HCT116 (cell line): ENCODE measurements at regions not wholly inside any gene's neighbourhood (a gene's known extent, or its start where the extent isn't known, plus 50 kb on each side); places are given as distances from the start of the nearest gene placed in this dataset.

Source experiments
- ATAC-seq: fragments of 200-7000 bp; cut with Tn5 transposase; 2 replicates; pipeline ENCODE4 v1.9.1; 2020; ENCODE audit warnings: mild to moderate bottlenecking, moderate library complexity
- BruUV-seq: library from RNA; stranded (reverse); fragments of 400-500 nt; replicated peaks from 2 replicates; lab custom pipeline; 2021; lab: Mats Ljungman, UMichigan
- CTCF ChIA-PET: fragments of 300-600 bp; sonication (Branson Sonifier 250); formaldehyde crosslinking; loops from one replicate; lab custom pipeline; 2021; ENCODE audit warnings: antibody characterized with exemption; lab: Charles Lee
- POLR2A ChIA-PET: fragments of 300-600, 350-600 bp; sonication (Branson Sonifier 250); formaldehyde crosslinking; loops from one replicate; lab custom pipeline; 2021; ENCODE audit warnings: antibody characterized with exemption; lab: Charles Lee
- RAD21 ChIA-PET, 2 experiments: fragments of 300-600 bp; sonication (Branson Sonifier 250); formaldehyde crosslinking; loops; one replicate each; lab custom pipeline; 2023; ENCODE audit warnings: low total read pairs in 2 of 2; ENCODE audit not compliant: uncharacterized antibody in 2 of 2, unreplicated experiment in 2 of 2, low non-redundant PET in 1 of 2; lab: Charles Lee
- DNase-seq: peaks from one replicate; pipeline ENCODE4 v3.0.0-alpha.2; 2010; ENCODE audit warnings: low read depth, low spot score
- H2AFZ ChIP-seq: fragments of 200-600 bp; shearing (Covaris generic), sonication (generic); 2 replicates; pipeline ENCODE4 v1.6.1; 2017; ENCODE audit warnings: low read depth, mixed run types, mixed read lengths, antibody characterized with exemption, low read length; ENCODE audit not compliant: poor library complexity, severe bottlenecking
- H3K27ac ChIP-seq: 2 replicates; pipeline ENCODE4 v1.5.1; 2012; ENCODE audit warnings: low read depth, low read length
- H3K27me3 ChIP-seq: fragments of 200-600 bp; sonication (generic); 2 replicates; pipeline ENCODE4 v1.6.1; 2016; ENCODE audit warnings: mixed run types, low read length, mixed read lengths; ENCODE audit not compliant: insufficient read depth
- H3K36me3 ChIP-seq, 2 experiments: fragments of 200-500 bp in 1 of 2; fragments of 200-600 bp in 1 of 2; sonication (Bioruptor generic) in 1 of 2; sonication (generic) in 1 of 2; 2 replicates each; pipeline versions ENCODE4 v1.5.1 to v1.6.1; 2014 to 2016; ENCODE audit warnings: low read length in 2 of 2, inconsistent platforms in 1 of 2, mixed read lengths in 1 of 2, mixed run types in 1 of 2; ENCODE audit not compliant: insufficient read depth in 2 of 2, control insufficient read depth in 1 of 2
- H3K4me1 ChIP-seq, 2 experiments: fragments of 200-600 bp in 1 of 2; sonication (generic) in 1 of 2; 2 replicates each; pipeline versions ENCODE4 v1.5.1 to v1.6.1; 2012 to 2017; ENCODE audit warnings: low read length in 2 of 2, inconsistent platforms in 1 of 2, mild to moderate bottlenecking in 1 of 2, mixed read lengths in 1 of 2, mixed run types in 1 of 2, moderate library complexity in 1 of 2; ENCODE audit not compliant: insufficient read depth in 2 of 2, control insufficient read depth in 1 of 2
- H3K4me2 ChIP-seq: fragments of 200-600 bp; sonication (generic); 2 replicates; pipeline ENCODE4 v1.6.1; 2017; ENCODE audit warnings: mixed run types, low read length, mixed read lengths
- H3K4me3 ChIP-seq, 2 experiments: fragments of 200-600 bp in 1 of 2; sonication (generic) in 1 of 2; replicated peaks in 1 of 2; 2 replicates each; pipeline ENCODE4 v1.5.1; 2011 to 2016; ENCODE audit warnings: low read length in 2 of 2, control low read depth in 1 of 2, low read depth in 1 of 2, mild to moderate bottlenecking in 1 of 2, mixed read lengths in 1 of 2, mixed run types in 1 of 2
- H3K79me2 ChIP-seq: fragments of 200-600 bp; sonication (generic); 2 replicates; pipeline ENCODE4 v1.6.1; 2017; ENCODE audit warnings: mild to moderate bottlenecking, mixed run types, low read length, moderate library complexity, mixed read lengths; ENCODE audit not compliant: insufficient read depth
- H3K9ac ChIP-seq: fragments of 200-600 bp; sonication (generic); 2 replicates; pipeline ENCODE4 v1.6.1; 2016; ENCODE audit warnings: low read length, mixed read lengths
- H3K9me2 ChIP-seq: fragments of 200-600 bp; sonication (generic), shearing (Covaris generic); 2 replicates; pipeline ENCODE4 v1.6.1; 2017; ENCODE audit warnings: mixed run types, mild to moderate bottlenecking, moderate library complexity; ENCODE audit not compliant: insufficient read depth
- H3K9me3 ChIP-seq, 2 experiments: fragments of 200-500 bp in 1 of 2; fragments of 200-600 bp in 1 of 2; sonication (Bioruptor generic) in 1 of 2; sonication (generic) in 1 of 2; 2 replicates each; pipeline ENCODE4 v1.6.1; 2014 to 2017; ENCODE audit warnings: low read length in 2 of 2, mixed read lengths in 2 of 2, inconsistent platforms in 1 of 2, low read depth in 1 of 2, mild to moderate bottlenecking in 1 of 2, mixed run types in 1 of 2, moderate library complexity in 1 of 2; ENCODE audit not compliant: control insufficient read depth in 1 of 2, insufficient read depth in 1 of 2
- H4K20me1 ChIP-seq: fragments of 200-600 bp; sonication (generic), shearing (Covaris generic); 2 replicates; pipeline ENCODE4 v1.6.1; 2017; ENCODE audit warnings: mixed run types, mild to moderate bottlenecking, moderate library complexity; ENCODE audit not compliant: insufficient read depth
- ATF3 ChIP-seq: IDR thresholded peaks from 2 replicates; pipeline ENCODE4 v1.6.1; 2012
- CEBPB ChIP-seq: IDR thresholded peaks from 2 replicates; pipeline ENCODE4 v1.6.1; 2012; ENCODE audit warnings: low read depth
- CTCF ChIP-seq, 3 experiments: fragments of 200-600 bp in 1 of 3; sonication (generic) in 1 of 3; IDR thresholded peaks in 2 of 3; conservative IDR thresholded peaks in 1 of 3; 2 replicates each; pipeline ENCODE4 v1.5.1; 2012 to 2017; ENCODE audit warnings: low read depth in 2 of 3, low read length in 2 of 3, antibody characterized with exemption in 1 of 3, borderline replicate concordance in 1 of 3, control low read depth in 1 of 3, mild to moderate bottlenecking in 1 of 3, mixed read lengths in 1 of 3, mixed run types in 1 of 3, moderate library complexity in 1 of 3; ENCODE audit not compliant: insufficient read depth in 1 of 3
- EGR1 ChIP-seq: IDR thresholded peaks from 2 replicates; pipeline ENCODE4 v1.6.1; 2012; ENCODE audit warnings: low read depth
- ELF1 ChIP-seq: IDR thresholded peaks from 2 replicates; pipeline ENCODE4 v1.6.1; 2012; ENCODE audit warnings: low read depth, borderline replicate concordance
- EZH2 ChIP-seq: fragments of 200-600 bp; sonication (generic); IDR thresholded peaks from 2 replicates; pipeline ENCODE4 v1.6.1; 2017; ENCODE audit warnings: antibody characterized with exemption, mixed run types
- EZH2phosphoT487 ChIP-seq: fragments of 200-600 bp; IDR thresholded peaks from 2 replicates; pipeline ENCODE4 v1.6.1; 2018; ENCODE audit warnings: antibody characterized with exemption, borderline replicate concordance
- FOSL1 ChIP-seq: IDR thresholded peaks from 2 replicates; pipeline ENCODE4 v1.6.1; 2012; ENCODE audit warnings: low read depth
- JUND ChIP-seq: IDR thresholded peaks from 2 replicates; pipeline ENCODE4 v1.6.1; 2012
- POLR2A ChIP-seq: IDR thresholded peaks from 2 replicates; pipeline ENCODE4 v1.7.0; 2011; ENCODE audit warnings: borderline replicate concordance; ENCODE audit not compliant: insufficient read depth, insufficient read length; ENCODE audit errors: extremely low read depth
- RAD21 ChIP-seq: IDR thresholded peaks from 2 replicates; pipeline ENCODE4 v1.6.1; 2012; ENCODE audit warnings: low read depth, mild to moderate bottlenecking
- REST ChIP-seq: IDR thresholded peaks from 2 replicates; pipeline ENCODE4 v1.6.1; 2012; ENCODE audit warnings: low read depth
- SIN3A ChIP-seq: IDR thresholded peaks from 2 replicates; pipeline ENCODE4 v1.6.1; 2012; ENCODE audit warnings: low read depth
- SP1 ChIP-seq: IDR thresholded peaks from 2 replicates; pipeline ENCODE4 v1.6.1; 2012; ENCODE audit warnings: low read depth
- SRF ChIP-seq: IDR thresholded peaks from 2 replicates; pipeline ENCODE4 v1.6.1; 2012; ENCODE audit warnings: low read depth
- TCF7L2 ChIP-seq: IDR thresholded peaks from 2 replicates; pipeline ENCODE4 v1.7.0; 2011; ENCODE audit warnings: borderline replicate concordance, inconsistent platforms; ENCODE audit not compliant: insufficient read depth, insufficient read length; ENCODE audit errors: extremely low read depth
- YY1 ChIP-seq: IDR thresholded peaks from 2 replicates; pipeline ENCODE4 v1.6.1; 2011; ENCODE audit warnings: low read length, low read depth, moderate library complexity, mild to moderate bottlenecking; ENCODE audit not compliant: insufficient replicate concordance; ENCODE audit errors: extremely low read depth
- ZFX ChIP-seq: fragments of 450-650 bp; IDR thresholded peaks from 2 replicates; pipeline ENCODE4 v1.6.1; 2017
- ZNF274 ChIP-seq: fragments of 200-500 bp; sonication (Bioruptor generic); IDR thresholded peaks from 2 replicates; pipeline ENCODE4 v1.6.1; 2014; ENCODE audit warnings: mild to moderate bottlenecking, low read depth, low read length, inconsistent platforms
- intact Hi-C: fragments of 100-400 bp; cut with micrococcal nuclease; formaldehyde crosslinking; loops from 2 replicates; pipeline ENCODE4 v1.10.0; 2022

GRCh38 chr10:110366635-110367034 is 61.9 kb upstream of the SMNDC1 start:
- no peaks in the 10 kb centered on the region for H3K9me2 ChIP-seq
- intact Hi-C loops, result no loop called here
- H3K4me2 ChIP-seq, result no peak overlapping the region
- no peaks in the 10 kb centered on the region for H4K20me1 ChIP-seq
- no peaks in the 10 kb centered on the region for H3K9me3 ChIP-seq
- no peaks in the 10 kb centered on the region for H3K36me3 ChIP-seq
- RAD21 ChIA-PET, result no interaction called here
- peaks cover 16 to 42% of the 10 kb centered on the region in 2 experiments for H3K4me1 ChIP-seq
- H3K4me3 ChIP-seq, result no peak overlapping the region
- POLR2A ChIA-PET, result interaction anchor here (1.6 kb wide), 1 partner anchor 134 kb away, joined by 4 read pairs; no protein-coding TSS in a partner anchor
- H3K79me2 ChIP-seq, result no peaks in the 10 kb centered on the region
- no peak overlapping the region for H2AFZ ChIP-seq
- H3K9ac ChIP-seq, result no peak overlapping the region
- CTCF ChIA-PET, result interaction anchor here (2.0 kb wide), 1 partner anchor 13 kb away, joined by 8 read pairs; no protein-coding TSS in a partner anchor
- no peaks in the 10 kb centered on the region for H3K27me3 ChIP-seq
- TF ChIP-seq YY1 (no peak), FOSL1 (no peak), POLR2A (no peak), JUND (no peak), EZH2phosphoT487 (no peak), SIN3A (no peak), ATF3 (no peak), EGR1 (no peak), ZNF274 (no peak), TCF7L2 (no peak), RAD21 (no peak), CTCF (IDR thresholded peaks at IDR 0.05 in 2 of 3, conservative IDR thresholded peaks at IDR 0.05 in 1 of 3; ENCODE audit: borderline replicate concordance in 1 of 3, insufficient read depth in 1 of 3, low read depth in 2 of 3, low read length in 2 of 3) (no peak), CEBPB (no peak), SRF (no peak), EZH2 (no peak), SP1 (no peak), ZFX (no peak), ELF1 (no peak), REST (no peak)
- no peak for DNase-seq
- BruUV-seq, result no TSS peak
- H3K27ac ChIP-seq, result no peak overlapping the region
- ATAC-seq, result no peak
